Effector memory CD8-positive, alpha-beta T cell (primary cell): ENCODE measurements at regions not wholly inside any gene's neighbourhood (a gene's known extent, or its start where the extent isn't known, plus 50 kb on each side); places are given as distances from the start of the nearest gene placed in this dataset.
A peak's percentile ranks its signal among the peaks of the same experiment; 100 is the strongest.

Source experiments
- ATAC-seq: fragments of 150-1000 bp; cut with Tn5 transposase; replicated peaks from 2 replicates; pipeline ENCODE4 v1.10.0; 2021; ENCODE audit warnings: mild to moderate bottlenecking, moderate library complexity
- DNase-seq, 3 experiments: peaks; one replicate each; pipeline ENCODE4 v3.0.0; 2021
- H3K27ac Mint-ChIP-seq, 2 donors: one replicate each; pipeline ENCODE4 v1.8.0; 2022; ENCODE audit warnings: mild to moderate bottlenecking in 2 of 2, mixed read lengths in 2 of 2, moderate library complexity in 2 of 2
- H3K27me3 Mint-ChIP-seq, 2 donors: one replicate each; pipeline ENCODE4 v1.8.0; 2022; ENCODE audit warnings: mixed read lengths in 2 of 2
- H3K36me3 Mint-ChIP-seq: one replicate; pipeline ENCODE4 v1.8.0; 2022; ENCODE audit warnings: mild to moderate bottlenecking, moderate library complexity, mixed read lengths; ENCODE audit not compliant: insufficient read depth
- H3K4me1 Mint-ChIP-seq, 2 donors: one replicate each; pipeline ENCODE4 v1.8.0; 2022; ENCODE audit warnings: low read depth in 2 of 2, mixed read lengths in 2 of 2
- H3K4me3 Mint-ChIP-seq, 2 donors: one replicate each; pipeline ENCODE4 v1.8.0; 2022; ENCODE audit warnings: mild to moderate bottlenecking in 2 of 2, mixed read lengths in 2 of 2, moderate library complexity in 2 of 2
- H3K9me3 Mint-ChIP-seq, 2 donors: one replicate each; pipeline ENCODE4 v1.8.0; 2022; ENCODE audit warnings: mixed read lengths in 2 of 2

DNA sequence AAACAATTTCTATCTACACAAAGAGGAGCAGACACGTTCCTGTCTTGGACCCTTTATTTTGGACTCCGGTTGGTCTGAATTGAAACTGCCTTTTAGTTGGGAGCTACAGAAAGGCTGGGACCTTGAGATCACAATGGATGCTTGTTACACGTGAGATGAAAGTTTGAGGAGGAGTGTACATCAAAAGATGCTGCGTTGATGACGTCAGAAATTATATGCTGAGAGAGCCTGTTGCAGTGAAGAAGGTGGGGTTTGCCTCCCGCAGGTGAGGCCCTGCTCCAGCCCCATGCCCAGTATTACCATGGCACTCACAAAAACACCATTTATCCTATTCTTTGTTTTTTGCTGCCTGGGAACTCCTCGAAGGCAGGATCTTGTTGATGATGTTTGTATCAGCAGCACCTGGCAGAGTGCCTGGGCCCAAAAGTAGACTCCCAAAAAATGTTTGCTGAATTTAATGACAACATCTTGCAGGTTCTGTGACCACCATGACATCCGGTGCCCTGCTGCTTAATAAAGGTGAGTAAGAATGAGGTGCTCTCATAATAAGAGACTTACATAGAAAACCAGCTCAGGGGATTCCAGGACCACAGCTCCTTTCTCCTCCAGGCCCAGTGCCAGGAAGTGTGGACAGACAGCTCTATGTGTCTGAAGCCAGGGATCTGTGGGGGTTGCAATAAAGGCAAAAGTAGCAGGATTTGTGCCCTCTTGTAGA, 136.1 kb upstream of the UBE2E1 start:
- Mint-ChIP-seq H3K9me3 (no peaks in the 10 kb centered on the region), H3K4me1 (peaks cover 0 to 2% of the 10 kb centered on the region in 2 donors), H3K27ac (peak overlapping the region; percentile 13 to 42), H3K36me3 (no peaks in the 10 kb centered on the region), H3K4me3 (no peak overlapping the region), H3K27me3 (peaks cover 40 to 46% of the 10 kb centered on the region in 2 donors)
- DNase-seq (no peak), ATAC-seq (no peak)

- Mint-ChIP-seq H3K4me1 (peaks cover 0 to 2% of the 10 kb centered on the region in 2 donors), H3K4me3 (no peak overlapping the region), H3K36me3 (no peaks in the 10 kb centered on the region), H3K27ac (no peak overlapping the region), H3K9me3 (no peaks in the 10 kb centered on the region), H3K27me3 (peaks cover 40 to 50% of the 10 kb centered on the region in 2 donors)
- no peak for DNase-seq
- no peak for ATAC-seq
Measured at GRCh38 chr3:23671851-23672589, 133.7 kb upstream of the UBE2E1 start.

GRCh38 chr3:23672628-23673027, 133.1 kb upstream of the UBE2E1 start:
- Mint-ChIP-seq H3K27ac (no peak overlapping the region), H3K27me3 (peaks cover 40 to 55% of the 10 kb centered on the region in 2 donors), H3K4me1 (peaks cover 0 to 2% of the 10 kb centered on the region in 2 donors), H3K4me3 (no peak overlapping the region), H3K36me3 (no peaks in the 10 kb centered on the region), H3K9me3 (no peaks in the 10 kb centered on the region)
- ATAC-seq (no peak), DNase-seq (no peak)

- DNase-seq (no peak), ATAC-seq (no peak)
- Mint-ChIP-seq H3K36me3 (peaks cover 3% of the 10 kb centered on the region), H3K9me3 (no peaks in the 10 kb centered on the region), H3K27me3 (peaks cover 26 to 46% of the 10 kb centered on the region in 2 donors), H3K27ac (no peak overlapping the region), H3K4me1 (peaks cover 0 to 2% of the 10 kb centered on the region in 2 donors), H3K4me3 (no peak overlapping the region)
Measured at GRCh38 chr3:23675010-23675409, 130.7 kb upstream of the UBE2E1 start.

GRCh38 chr3:23676093-23676492, 129.7 kb upstream of the UBE2E1 start:
- Mint-ChIP-seq H3K4me1 (peaks cover 0 to 2% of the 10 kb centered on the region in 2 donors), H3K27me3 (peaks cover 16 to 37% of the 10 kb centered on the region in 2 donors), H3K9me3 (no peaks in the 10 kb centered on the region), H3K4me3 (no peak overlapping the region), H3K36me3 (peaks cover 3% of the 10 kb centered on the region), H3K27ac (no peak overlapping the region)
- ATAC-seq = no peak
- no peak for DNase-seq

DNA sequence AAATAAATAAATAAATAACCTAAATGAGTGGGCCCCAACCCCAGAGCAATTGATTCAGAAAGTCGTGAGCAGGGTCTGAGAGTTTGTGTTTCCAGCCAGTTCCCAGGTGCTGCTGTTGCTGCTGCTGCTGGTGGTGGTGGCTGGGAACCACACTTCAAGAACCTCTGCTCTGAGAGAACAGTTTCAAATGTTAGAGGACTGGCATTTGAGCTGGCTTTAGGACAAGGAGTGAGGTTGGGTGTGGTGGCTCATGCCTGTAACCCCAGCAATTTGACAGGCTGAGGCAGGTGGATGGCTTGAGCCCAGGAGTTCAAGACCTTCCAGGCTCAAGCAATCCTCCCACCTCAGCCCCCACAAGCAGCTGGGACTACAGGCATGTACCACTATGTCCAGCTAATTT, 123.1 kb upstream of the UBE2E1 start:
- Mint-ChIP-seq H3K27ac (no peak overlapping the region), H3K4me3 (no peak overlapping the region), H3K27me3 (peaks cover 0 to 15% of the 10 kb centered on the region in 2 donors), H3K9me3 (no peaks in the 10 kb centered on the region), H3K36me3 (peaks cover 3% of the 10 kb centered on the region), H3K4me1 (no peaks in the 10 kb centered on the region)
- ATAC-seq (no peak), DNase-seq (no peak)

DNA sequence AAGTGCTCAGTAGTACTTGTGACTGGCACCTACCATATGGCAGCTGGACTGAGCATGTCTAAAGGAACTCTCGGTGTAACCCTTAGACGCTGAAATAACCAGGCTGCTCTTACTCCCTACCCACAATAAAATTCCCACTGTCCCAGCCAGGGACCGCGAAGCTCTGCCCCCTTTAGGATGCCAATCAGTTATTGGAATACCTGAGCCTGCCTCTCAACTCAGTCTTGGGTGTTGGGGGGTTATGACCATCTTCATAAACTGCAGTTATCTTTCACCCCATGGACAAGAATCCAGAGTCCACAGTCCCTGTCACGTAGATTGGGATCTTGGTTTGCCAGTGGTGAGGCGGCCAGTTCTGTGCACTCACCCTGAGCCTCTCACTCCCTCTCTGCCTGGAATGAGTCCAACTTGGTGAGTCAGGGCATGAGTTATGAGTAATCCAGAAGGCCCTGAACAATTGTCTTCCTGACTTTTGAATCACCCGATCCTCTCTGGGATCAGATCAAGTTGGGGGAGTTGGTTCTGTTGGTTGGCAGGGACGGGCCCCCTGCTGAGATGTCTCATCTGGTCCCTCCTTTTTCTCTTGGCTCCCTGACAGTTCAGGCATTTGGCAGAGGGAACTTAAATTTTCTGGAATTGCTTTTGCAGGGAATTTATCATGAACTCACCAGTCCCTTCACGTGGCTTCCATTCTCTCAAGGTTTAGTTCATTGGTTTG, 120.1 kb upstream of the UBE2E1 start:
- DNase-seq (no peak), ATAC-seq (no peak)
- no peak overlapping the region for H3K27ac Mint-ChIP-seq
- H3K4me3 Mint-ChIP-seq = no peak overlapping the region
- peaks cover 0 to 15% of the 10 kb centered on the region in 2 donors for H3K27me3 Mint-ChIP-seq
- H3K36me3 Mint-ChIP-seq = no peaks in the 10 kb centered on the region
- peaks cover 0 to 2% of the 10 kb centered on the region in 2 donors for H3K9me3 Mint-ChIP-seq
- H3K4me1 Mint-ChIP-seq = no peaks in the 10 kb centered on the region

DNA sequence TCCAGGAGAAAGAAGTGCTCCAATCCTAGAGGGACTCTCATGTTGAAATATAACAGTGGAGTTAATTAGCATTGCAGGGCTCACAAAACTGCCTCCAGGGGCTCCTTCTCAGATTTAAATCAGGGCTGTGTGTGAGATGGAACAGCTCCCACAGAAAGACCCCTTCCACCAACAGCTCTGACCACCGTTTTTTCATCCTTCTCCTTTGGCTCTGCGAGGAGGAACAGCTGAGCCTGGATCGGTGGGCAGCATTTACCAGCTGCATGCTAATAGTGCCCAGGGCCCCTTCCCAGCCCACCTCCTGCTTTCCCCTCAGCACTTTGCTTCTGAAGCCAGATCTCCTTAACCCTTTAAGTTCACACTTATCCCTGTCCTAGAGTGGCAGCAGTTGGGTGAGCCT, 119.2 kb upstream of the UBE2E1 start:
- DNase-seq (no peak), ATAC-seq (no peak)
- Mint-ChIP-seq H3K4me3 (no peak overlapping the region), H3K9me3 (peaks cover 0 to 2% of the 10 kb centered on the region in 2 donors), H3K27ac (no peak overlapping the region), H3K36me3 (no peaks in the 10 kb centered on the region), H3K4me1 (peaks cover 0 to 6% of the 10 kb centered on the region in 2 donors), H3K27me3 (peaks cover 0 to 15% of the 10 kb centered on the region in 2 donors)

DNA sequence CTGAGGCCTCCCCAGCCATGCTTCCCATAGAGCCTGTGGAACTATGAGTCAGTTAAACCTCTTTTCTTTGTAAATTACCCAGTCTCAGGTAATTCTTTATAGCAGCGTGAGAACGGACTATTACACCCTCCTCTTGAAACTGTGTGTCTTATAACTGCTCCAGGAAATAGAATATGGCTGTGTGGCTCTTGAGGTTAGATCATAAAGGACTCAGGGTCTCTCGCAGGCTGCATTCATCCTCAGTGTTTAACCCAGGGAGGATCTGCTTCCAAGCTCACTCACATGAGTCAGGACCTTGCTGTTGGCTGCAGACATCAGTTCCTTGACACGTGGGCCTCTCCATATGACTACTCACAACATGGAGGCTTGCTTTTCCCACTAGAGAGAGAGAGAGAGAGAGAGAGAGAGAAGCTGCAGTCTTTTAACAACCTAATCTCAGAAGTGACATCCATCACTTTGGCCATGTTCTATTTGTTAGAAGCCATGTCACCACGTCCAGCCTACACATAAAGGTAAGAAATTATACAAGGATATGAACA, 114.3 kb upstream of the UBE2E1 start:
- Mint-ChIP-seq H3K36me3 (no peaks in the 10 kb centered on the region), H3K4me1 (peaks cover 0 to 6% of the 10 kb centered on the region in 2 donors), H3K9me3 (peaks cover 0 to 2% of the 10 kb centered on the region in 2 donors), H3K27ac (no peak overlapping the region), H3K4me3 (no peak overlapping the region), H3K27me3 (peaks cover 6 to 7% of the 10 kb centered on the region in 2 donors)
- DNase-seq (no peak), ATAC-seq (no peak)

GRCh38 chr3:23696842-23697241, 108.9 kb upstream of the UBE2E1 start:
- ATAC-seq (no peak), DNase-seq (no peak)
- H3K36me3 Mint-ChIP-seq = no peaks in the 10 kb centered on the region
- H3K4me1 Mint-ChIP-seq = no peaks in the 10 kb centered on the region
- no peak overlapping the region for H3K4me3 Mint-ChIP-seq
- H3K27me3 Mint-ChIP-seq = peaks cover 0 to 7% of the 10 kb centered on the region in 2 donors
- H3K9me3 Mint-ChIP-seq = no peaks in the 10 kb centered on the region
- H3K27ac Mint-ChIP-seq = no peak overlapping the region

DNA sequence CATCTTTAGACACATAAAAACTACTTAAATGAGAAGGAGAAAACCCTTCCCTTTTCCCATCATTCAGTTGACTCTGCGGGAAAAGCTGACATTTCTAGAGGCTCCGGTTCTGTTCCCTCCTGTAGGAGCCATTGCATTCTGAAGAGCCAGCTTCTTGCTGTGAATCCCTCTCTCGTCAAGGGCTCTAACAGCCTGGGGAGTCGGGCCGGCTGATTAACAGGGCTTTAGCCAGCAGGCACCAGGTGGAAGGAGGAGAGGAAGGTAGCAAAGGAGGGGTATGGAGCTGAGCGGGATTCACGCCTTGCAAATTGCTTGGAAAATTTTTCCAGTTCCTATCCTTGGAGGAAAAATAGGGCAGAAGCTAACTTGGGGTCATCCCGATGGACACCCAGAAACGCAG, 108.3 kb upstream of the UBE2E1 start:
- H3K36me3 Mint-ChIP-seq = no peaks in the 10 kb centered on the region

DNA sequence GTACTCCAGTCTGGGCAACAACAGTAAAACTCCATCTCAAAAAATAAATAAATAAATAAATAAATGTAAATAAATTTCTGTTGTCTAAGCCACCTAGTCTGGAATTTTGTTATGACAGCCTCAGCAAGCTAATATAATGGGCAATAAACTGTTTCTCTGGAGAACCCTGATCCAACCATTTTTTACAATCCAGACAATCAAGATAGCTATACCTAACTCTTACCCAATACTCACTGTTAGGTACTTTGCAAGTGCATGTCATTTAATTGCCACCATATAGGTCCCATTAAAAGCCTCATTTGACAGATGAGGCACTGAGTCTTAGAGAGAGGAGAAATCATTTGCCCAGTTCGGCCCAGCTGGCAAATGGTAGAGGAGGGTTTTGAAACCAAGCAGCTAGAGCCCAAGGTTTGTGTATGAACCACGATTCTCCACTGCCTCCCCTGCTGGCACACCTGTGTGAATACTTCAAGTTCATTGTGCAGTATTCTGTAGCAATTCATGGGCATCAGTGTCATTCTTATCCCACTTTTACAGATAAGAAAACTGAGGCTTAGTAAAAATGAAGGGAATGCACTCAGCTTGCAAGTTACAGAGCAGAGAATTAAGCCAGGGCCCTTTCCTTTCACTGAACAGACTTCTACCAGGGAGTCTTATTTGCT, 107.0 kb upstream of the UBE2E1 start:
- Mint-ChIP-seq H3K27me3 (peaks cover 0 to 5% of the 10 kb centered on the region in 2 donors), H3K9me3 (no peaks in the 10 kb centered on the region), H3K4me1 (no peaks in the 10 kb centered on the region), H3K27ac (no peak overlapping the region), H3K36me3 (no peaks in the 10 kb centered on the region), H3K4me3 (no peak overlapping the region)
- ATAC-seq (no peak), DNase-seq (no peak)

More for the DNA sequence above, 108.3 kb upstream of the UBE2E1 start:
- Mint-ChIP-seq H3K27ac (no peak overlapping the region), H3K27me3 (peaks cover 0 to 7% of the 10 kb centered on the region in 2 donors), H3K4me1 (no peaks in the 10 kb centered on the region), H3K9me3 (no peaks in the 10 kb centered on the region), H3K4me3 (no peak overlapping the region)
- no peak for ATAC-seq
- no peak for DNase-seq

DNA sequence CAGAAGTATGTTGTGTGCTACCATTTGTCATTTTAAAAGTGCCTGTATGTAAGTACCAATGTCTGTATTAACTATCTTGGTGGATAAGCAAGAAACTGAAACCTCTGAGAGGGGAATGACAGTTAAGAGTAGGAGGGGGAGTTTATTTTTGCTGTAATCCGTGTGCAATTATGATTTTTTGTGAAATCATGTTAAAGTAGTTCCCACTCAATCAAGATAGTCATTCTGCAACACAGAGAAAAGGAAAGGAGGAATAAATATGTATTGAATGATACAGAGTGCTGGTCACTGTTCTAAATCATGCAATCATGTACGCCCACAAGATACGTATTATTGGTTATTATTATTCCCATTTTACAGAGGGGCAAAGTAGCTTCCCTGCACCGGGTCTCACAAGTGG, 105.1 kb upstream of the UBE2E1 start:
- DNase-seq (no peak), ATAC-seq (no peak)
- no peaks in the 10 kb centered on the region for H3K9me3 Mint-ChIP-seq
- no peak overlapping the region for H3K4me3 Mint-ChIP-seq
- no peak overlapping the region for H3K27ac Mint-ChIP-seq
- peaks cover 0 to 3% of the 10 kb centered on the region in 2 donors for H3K27me3 Mint-ChIP-seq
- H3K36me3 Mint-ChIP-seq = no peaks in the 10 kb centered on the region
- H3K4me1 Mint-ChIP-seq = no peaks in the 10 kb centered on the region
